Transverse colon (tissue), 4 donors: ENCODE measurements at regions not wholly inside any gene's neighbourhood (a gene's known extent, or its start where the extent isn't known, plus 50 kb on each side); places are given as distances from the start of the nearest gene placed in this dataset.

Experiments used
- DNase-seq: peaks from one replicate; pipeline ENCODE4 v3.0.0-alpha.2; 2019
- H3K27ac ChIP-seq, 4 donors: fragments of 200-600 bp; sonication (generic); 2 replicates each; pipeline ENCODE4 v1.5.1; 2016 to 2018; ENCODE audit warnings: inconsistent platforms in 4 of 4
- H3K27me3 ChIP-seq: fragments of 200-600 bp; sonication (generic); 2 replicates; pipeline ENCODE4 v1.5.1; 2017; ENCODE audit warnings: inconsistent platforms
- H3K36me3 ChIP-seq, 4 donors: fragments of 200-600 bp; sonication (generic); 2 replicates each; pipeline ENCODE4 v1.5.1; 2017 to 2019; ENCODE audit warnings: inconsistent platforms in 4 of 4
- H3K4me1 ChIP-seq, 4 donors: fragments of 200-600 bp; sonication (generic); 2 replicates each; pipeline ENCODE4 v1.5.1; 2017 to 2020; ENCODE audit warnings: inconsistent platforms in 4 of 4
- H3K4me3 ChIP-seq, 4 donors: fragments of 200-600 bp; sonication (generic); 1 replicate in 1 of 4; 2 replicates in 3 of 4; pipeline versions ENCODE4 v1.5.1 to v1.6.1; 2017 to 2019; ENCODE audit warnings: inconsistent platforms in 4 of 4
- H3K9me3 ChIP-seq, 2 donors: fragments of 200-600 bp; sonication (generic); 2 replicates each; pipeline ENCODE4 v1.5.1; 2017 to 2019; ENCODE audit warnings: inconsistent platforms in 2 of 2
- EP300 ChIP-seq: sonication (generic); formaldehyde crosslinking; IDR thresholded peaks from one replicate; pipeline ENCODE4 v1.6.1; 2017; ENCODE audit warnings: antibody characterized with exemption, low read depth
- POLR2A ChIP-seq: fragments of 450-650 bp; IDR thresholded peaks from one replicate; pipeline ENCODE4 v1.6.1; 2016; ENCODE audit warnings: antibody characterized with exemption, mild to moderate bottlenecking, moderate library complexity
- POLR2AphosphoS5 ChIP-seq, 3 donors: sonication (generic); formaldehyde crosslinking; IDR thresholded peaks; one replicate each; pipeline ENCODE4 v1.6.1; 2016; ENCODE audit warnings: antibody characterized with exemption in 3 of 3
- WGBS, 2 donors: methylation state at CpG; one replicate each; pipeline ENCODE4 v1.1.5; 2018; ENCODE audit warnings: low coverage in 1 of 2; 5-methylcytosine and 5-hydroxymethylcytosine counted together
- in situ Hi-C, 4 donors: fragments of 200-750 bp; cut with MboI; loops; one replicate each; pipeline versions ENCODE4 v1.15.0 to v1.15.1; 2017; ENCODE audit warnings: low sequenced_read_pairs in 3 of 4, low pct_ligation_motif_present in 1 of 4, low pct_unique_long_range_greater_than_20kb in 1 of 4
- intact Hi-C: fragments of 100-400 bp; cut with DNase I; formaldehyde crosslinking; loops from one replicate; pipeline ENCODE4 v1.15.1; 2023; ENCODE audit warnings: low total_unique reads
- TF ChIP-seq, protein P1 (sequence below), 5 experiments: fragments of 200-600 bp in 3 of 5; fragments of 450-650 bp in 2 of 5; sonication (generic) in 3 of 5; IDR thresholded peaks; 1 replicate in 2 of 5; 2 replicates in 3 of 5; pipeline ENCODE4 v1.5.1; 2016 to 2017; ENCODE audit warnings: antibody characterized with exemption in 5 of 5, inconsistent platforms in 3 of 5, mild to moderate bottlenecking in 2 of 5, moderate library complexity in 1 of 5

DNA sequence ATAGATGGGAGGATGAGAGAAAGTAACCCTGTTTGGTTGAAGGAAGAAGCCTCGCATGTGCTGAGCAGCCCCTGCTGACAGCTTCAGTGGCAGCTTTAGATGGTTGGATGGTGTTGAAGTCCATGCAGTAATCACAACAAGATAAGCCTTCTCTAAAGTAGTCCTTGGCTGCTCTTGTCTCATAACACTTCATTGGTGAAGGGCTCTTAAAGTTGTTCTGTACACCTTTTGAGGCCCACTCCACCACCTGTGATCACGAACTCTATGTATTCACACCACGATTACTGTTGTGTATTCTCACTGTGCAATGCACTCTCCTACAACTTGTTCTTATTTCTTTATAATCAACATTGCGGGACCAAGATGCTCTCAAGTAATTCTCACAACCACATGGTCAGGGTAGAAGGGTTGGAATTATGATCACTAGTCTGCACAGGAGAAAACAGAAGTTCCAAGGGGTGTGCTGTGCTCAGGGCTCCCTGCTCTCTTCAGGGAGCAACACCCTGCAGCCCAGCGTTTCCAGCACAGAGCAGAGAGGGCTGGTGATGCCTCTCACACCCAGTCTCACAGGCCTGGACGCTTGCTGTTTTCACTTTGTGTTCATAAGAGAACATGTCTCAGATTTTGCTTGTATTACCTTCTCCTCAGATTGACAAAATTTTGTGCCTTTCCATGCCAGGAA is 294.4 kb downstream of the SMOC2 start:
- TF ChIP-seq POLR2AphosphoS5 (IDR thresholded peaks at IDR 0.05), result no peak
- no peak for TF ChIP-seq EP300
- TF ChIP-seq, protein P1, sequence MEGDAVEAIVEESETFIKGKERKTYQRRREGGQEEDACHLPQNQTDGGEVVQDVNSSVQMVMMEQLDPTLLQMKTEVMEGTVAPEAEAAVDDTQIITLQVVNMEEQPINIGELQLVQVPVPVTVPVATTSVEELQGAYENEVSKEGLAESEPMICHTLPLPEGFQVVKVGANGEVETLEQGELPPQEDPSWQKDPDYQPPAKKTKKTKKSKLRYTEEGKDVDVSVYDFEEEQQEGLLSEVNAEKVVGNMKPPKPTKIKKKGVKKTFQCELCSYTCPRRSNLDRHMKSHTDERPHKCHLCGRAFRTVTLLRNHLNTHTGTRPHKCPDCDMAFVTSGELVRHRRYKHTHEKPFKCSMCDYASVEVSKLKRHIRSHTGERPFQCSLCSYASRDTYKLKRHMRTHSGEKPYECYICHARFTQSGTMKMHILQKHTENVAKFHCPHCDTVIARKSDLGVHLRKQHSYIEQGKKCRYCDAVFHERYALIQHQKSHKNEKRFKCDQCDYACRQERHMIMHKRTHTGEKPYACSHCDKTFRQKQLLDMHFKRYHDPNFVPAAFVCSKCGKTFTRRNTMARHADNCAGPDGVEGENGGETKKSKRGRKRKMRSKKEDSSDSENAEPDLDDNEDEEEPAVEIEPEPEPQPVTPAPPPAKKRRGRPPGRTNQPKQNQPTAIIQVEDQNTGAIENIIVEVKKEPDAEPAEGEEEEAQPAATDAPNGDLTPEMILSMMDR (IDR thresholded peaks at IDR 0.05), result no peak
- no peak for TF ChIP-seq POLR2A
- in situ Hi-C loops (no loop called here), intact Hi-C loops (no loop called here)
- WGBS, 2 donors, result 83 to 84% methylated on average over 5 to 6 of the region's 6 CpGs
- H3K36me3 ChIP-seq, result no peaks in the 10 kb centered on the region
- H3K4me3 ChIP-seq, result no peak overlapping the region
- H3K27ac ChIP-seq, result no peak overlapping the region
- H3K9me3 ChIP-seq, result peaks cover 0 to 6% of the 10 kb centered on the region in 2 donors
- no peaks in the 10 kb centered on the region for H3K27me3 ChIP-seq
- DNase-seq, result no peak
- H3K4me1 ChIP-seq, result no peaks in the 10 kb centered on the region

DNA sequence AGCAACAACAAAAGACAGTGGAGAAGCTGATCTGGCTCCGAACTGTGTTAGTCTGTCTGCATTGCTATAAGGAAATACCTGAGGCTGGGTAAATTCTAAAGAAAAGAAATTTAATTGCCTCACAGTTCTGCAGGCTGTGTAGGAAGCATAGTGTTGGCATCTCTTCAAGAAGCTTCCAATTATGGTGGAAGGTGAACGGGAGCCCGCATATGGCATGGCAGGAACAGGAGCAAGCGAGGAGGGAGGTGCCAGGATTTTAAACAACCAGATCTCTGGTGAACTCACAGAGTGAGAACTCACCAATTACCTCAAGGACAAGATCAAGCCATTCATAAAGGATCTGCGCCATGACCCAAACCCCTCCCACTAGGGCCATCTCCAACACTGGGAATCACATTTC is 293.5 kb downstream of the SMOC2 start:
- in situ Hi-C loops, result no loop called here
- no peaks in the 10 kb centered on the region for H3K4me1 ChIP-seq
- DNase-seq, result no peak
- no peak overlapping the region for H3K4me3 ChIP-seq
- TF ChIP-seq, protein P1 (IDR thresholded peaks at IDR 0.05), result no peak
- TF ChIP-seq POLR2A, result no peak
- no peak for TF ChIP-seq EP300
- TF ChIP-seq POLR2AphosphoS5 (IDR thresholded peaks at IDR 0.05), result no peak
- H3K27ac ChIP-seq, result no peak overlapping the region
- no peaks in the 10 kb centered on the region for H3K36me3 ChIP-seq
- 63 to 64% methylated on average over 1 to 5 of the region's 5 CpGs for WGBS, 2 donors
- peaks cover 0 to 6% of the 10 kb centered on the region in 2 donors for H3K9me3 ChIP-seq
- H3K27me3 ChIP-seq, result no peaks in the 10 kb centered on the region
- intact Hi-C loops, result no loop called here

DNA sequence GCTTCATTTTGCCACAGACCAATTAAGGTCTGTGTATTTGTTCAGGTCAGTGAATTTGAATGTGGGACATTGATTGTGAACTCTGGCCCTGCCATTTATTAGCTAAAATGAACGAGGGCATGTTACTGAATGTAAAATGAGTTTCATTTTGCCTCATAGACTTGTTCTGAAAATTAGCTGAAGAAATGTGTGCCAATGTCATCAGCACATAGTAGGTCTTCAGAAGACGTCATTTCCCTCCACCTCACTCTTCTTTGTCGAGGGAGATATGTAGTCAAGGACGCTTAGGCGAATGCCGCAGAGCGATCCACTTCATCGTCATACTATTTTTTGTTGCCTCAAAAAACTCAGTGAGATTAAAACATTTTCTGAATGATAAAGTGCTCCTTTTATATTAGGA is 291.7 kb downstream of the SMOC2 start:
- in situ Hi-C loops, result no loop called here
- TF ChIP-seq EP300 (no peak), POLR2AphosphoS5 (IDR thresholded peaks at IDR 0.05) (no peak)
- Histone ChIP-seq H3K4me3 (no peak overlapping the region), H3K27ac (no peak overlapping the region), H3K27me3 (no peaks in the 10 kb centered on the region), H3K4me1 (no peaks in the 10 kb centered on the region), H3K9me3 (peaks cover 0 to under 1% of the 10 kb centered on the region in 2 donors), H3K36me3 (no peaks in the 10 kb centered on the region)
- no peak for DNase-seq
- 73 to 90% methylated on average over 7 to 8 of the region's 8 CpGs for WGBS, 2 donors
- intact Hi-C loops, result no loop called here

DNA sequence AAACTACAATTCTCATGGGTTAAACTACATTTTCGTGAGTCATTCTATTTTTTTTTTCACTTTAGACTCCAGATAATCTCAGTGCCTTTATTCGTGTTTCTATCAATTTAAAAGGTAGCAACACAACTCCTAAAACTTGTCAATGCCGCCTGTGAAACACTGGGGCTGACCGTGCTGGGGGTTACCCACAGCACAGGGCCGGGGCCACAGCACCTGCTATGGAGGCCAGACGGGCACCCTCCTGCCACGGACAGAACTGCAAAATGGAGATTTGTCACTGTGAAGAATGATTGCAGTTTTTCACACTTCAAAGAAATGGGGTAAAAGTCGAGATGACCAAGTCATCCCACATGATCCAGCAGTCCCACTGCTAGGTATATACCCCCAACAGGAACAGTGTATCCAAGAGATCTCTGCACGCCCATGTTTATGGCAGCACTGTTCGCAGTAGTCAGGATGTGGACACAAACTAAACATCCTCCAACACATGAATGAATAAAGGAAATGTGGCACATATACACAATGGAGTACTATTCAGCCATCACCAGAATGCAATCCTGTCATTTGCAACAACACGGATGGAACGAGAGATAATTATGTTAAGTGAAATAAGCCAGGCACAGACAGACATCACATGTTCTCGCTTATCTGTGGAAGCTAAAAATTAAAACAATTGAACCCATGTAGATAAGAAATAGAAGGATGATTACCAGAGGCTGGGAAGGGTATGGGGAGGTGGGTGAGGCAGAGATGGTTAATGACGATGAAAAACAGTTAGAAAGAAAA is 290.1 kb downstream of the SMOC2 start:
- Histone ChIP-seq H3K27ac (no peak overlapping the region), H3K4me1 (no peaks in the 10 kb centered on the region), H3K36me3 (no peaks in the 10 kb centered on the region), H3K27me3 (no peaks in the 10 kb centered on the region), H3K4me3 (no peak overlapping the region), H3K9me3 (no peaks in the 10 kb centered on the region)
- in situ Hi-C loops (no loop called here), intact Hi-C loops (no loop called here)
- TF ChIP-seq POLR2A (no peak), POLR2AphosphoS5 (IDR thresholded peaks at IDR 0.05) (no peak), EP300 (no peak)
- TF ChIP-seq, protein P1 (IDR thresholded peaks at IDR 0.05), result no peak
- WGBS, 2 donors, result 81 to 83% methylated on average over 6 to 14 of the region's 14 CpGs
- DNase-seq, result no peak
